HG02642 (cell line): ENCODE measurements at regions not wholly inside any gene's neighbourhood (a gene's known extent, or its start where the extent isn't known, plus 50 kb on each side); places are given as distances from the start of the nearest gene placed in this dataset.
"Not testable (repeated sequence)": the region's sequence is repeated elsewhere in the genome, so short reads cannot be mapped to it uniquely, and the experiment has no call there.

Source experiments
- ATAC-seq: cut with Tn5 transposase; IDR thresholded peaks from one replicate; pipeline ENCODE4 v1.9.1; 2021; ENCODE audit warnings: mild to moderate bottlenecking; ENCODE audit not compliant: unreplicated experiment, poor library complexity

DNA sequence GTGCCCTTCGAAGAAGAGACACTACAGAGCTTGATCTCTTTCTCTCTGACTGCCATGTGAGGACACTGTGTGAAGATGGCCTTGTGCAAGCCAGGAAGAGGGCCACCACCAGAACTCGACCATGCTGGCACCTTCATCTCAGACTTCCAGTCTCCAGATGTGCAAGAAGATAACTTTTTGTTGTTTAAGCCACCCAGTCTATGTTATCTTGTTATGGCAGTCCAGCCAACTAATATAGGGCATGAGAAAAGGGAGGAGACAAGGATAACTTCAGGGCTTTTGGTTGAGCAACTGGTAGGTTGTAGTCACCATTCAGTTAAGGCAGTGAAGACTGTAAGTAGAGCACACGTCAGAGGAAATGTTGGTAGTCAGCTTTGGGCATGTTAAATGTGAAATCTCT lies 515.5 kb downstream of the CSNK1G3 start:
- no peak for ATAC-seq

DNA sequence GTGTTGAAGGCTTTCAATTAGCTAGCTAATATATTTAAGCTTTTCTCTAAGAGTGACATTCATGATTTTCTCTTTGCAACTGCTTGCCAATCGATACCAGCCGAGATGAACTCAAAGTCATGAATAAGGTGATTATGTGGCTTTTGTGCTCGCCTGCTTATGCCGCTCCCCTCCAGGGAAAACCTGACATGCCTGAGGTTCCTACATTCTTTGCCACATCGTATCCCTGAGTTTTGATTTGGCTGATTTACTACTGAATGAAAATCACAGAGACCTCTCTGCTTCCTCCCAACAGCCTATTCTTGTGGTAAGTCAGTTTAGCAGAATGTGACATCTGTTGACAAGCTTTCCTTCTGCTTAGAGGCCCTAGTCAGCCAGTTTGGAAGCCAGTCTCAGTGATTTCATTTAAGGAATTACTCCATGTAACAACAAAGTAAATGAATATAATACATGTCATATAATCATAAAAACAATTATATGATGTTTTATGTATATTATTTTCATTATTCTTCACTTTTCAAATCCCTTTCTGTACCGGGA lies 513.4 kb downstream of the CSNK1G3 start:
- ATAC-seq = no peak

DNA sequence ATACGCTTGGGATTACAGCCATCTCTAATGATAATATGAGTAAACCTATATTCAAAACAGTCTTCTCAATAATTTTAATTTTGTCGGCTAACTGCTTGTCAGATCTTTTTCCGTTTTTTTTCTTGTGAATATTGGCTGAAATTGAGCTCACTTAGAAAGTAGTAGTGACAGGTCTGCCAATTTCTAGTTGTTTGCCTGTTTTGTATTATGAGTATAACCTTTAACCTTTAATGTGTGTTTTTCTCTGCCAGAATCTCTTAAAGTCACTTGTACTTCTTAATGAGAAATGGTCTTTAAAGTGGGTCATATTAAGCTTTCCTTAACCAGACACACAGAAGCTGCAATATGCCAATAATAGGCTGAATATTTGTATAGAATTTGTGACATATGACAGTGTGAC lies 511.0 kb downstream of the CSNK1G3 start:
- ATAC-seq = no peak

GRCh38 chr5:124021776-124022175 lies 509.8 kb downstream of the CSNK1G3 start:
- ATAC-seq = no peak

GRCh38 chr5:124021066-124021641 lies 509.2 kb downstream of the CSNK1G3 start:
- no peak for ATAC-seq

DNA sequence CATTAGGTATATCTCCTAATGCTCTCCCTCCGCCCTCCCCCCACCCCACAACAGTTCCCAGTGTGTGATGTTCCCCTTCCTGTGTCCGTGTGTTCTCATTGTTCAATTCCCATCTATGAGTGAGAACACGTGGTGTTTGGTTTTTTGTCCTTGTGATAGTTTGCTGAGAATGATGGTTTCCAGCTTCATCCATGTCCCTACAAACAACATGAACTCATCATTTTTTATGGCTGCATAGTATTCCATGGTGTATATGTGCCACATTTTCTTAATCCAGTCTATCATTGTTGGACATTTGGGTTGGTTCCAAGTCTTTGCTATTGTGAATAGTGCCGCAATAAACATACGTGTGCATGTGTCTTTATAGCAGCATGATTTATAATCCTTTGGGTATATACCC lies 505.3 kb downstream of the CSNK1G3 start:
- ATAC-seq = not testable (repeated sequence)

DNA sequence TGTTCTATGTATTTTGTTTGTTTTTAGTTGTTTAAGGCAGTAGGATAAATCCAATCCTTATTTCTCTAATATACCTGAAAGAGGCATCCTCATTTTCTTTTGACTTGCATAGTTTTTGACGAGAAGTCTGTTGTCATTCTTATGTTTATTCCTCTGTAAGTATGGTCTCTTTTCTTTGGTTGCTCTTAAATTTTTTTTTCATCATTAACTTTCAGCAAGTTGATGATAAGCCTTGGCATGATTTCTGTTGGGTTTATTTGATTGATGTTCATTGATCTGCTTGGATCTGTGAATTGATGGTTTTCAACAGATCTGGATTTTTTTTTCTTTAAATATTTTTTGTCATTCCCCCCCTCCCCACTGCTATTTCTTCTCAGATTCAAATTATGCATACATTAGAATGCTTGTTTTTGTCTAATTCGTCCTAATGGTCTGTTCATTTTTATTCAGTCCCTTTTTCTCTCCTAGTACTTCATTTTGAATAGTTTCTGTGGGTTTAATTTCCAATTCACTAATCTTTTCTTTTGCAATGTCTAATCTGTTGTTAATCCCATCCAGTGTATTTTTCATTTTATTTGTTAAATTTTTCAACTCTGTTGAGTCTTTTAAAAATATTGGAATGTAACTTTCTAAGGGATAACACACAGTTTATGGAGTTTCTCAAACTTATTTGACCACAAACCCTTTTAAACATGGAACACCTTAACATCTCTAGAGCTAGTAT lies 495.9 kb downstream of the CSNK1G3 start:
- ATAC-seq = no peak

DNA sequence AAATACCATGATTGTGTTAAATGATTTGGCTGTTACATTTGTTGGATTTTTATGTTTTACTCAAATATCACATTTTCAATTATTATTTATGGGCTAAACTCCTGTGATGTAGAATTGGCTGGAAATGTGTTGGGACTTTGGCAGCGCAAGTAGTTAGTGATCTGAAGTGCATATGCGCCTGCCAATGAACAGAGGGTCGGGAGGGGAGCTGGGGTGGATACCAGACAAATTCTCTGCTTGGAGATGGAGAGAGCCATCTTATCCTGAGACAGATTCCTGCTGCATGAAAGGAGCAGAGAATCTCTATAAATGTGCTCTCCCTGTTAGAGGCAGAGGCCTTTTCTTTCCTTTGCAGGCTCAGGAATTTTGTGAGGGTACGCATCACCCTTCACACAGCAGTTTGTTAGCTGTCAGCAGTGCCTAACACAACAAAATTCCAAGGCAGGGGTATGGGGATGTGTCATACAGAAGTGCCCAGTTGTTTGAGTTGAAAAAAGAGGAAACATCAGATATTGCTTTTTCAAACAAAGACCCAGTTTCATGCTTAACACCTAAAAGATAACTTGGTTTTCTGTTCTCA lies 489.1 kb downstream of the CSNK1G3 start:
- ATAC-seq = no peak

GRCh38 chr5:124000538-124000937 lies 488.6 kb downstream of the CSNK1G3 start:
- no peak for ATAC-seq

DNA sequence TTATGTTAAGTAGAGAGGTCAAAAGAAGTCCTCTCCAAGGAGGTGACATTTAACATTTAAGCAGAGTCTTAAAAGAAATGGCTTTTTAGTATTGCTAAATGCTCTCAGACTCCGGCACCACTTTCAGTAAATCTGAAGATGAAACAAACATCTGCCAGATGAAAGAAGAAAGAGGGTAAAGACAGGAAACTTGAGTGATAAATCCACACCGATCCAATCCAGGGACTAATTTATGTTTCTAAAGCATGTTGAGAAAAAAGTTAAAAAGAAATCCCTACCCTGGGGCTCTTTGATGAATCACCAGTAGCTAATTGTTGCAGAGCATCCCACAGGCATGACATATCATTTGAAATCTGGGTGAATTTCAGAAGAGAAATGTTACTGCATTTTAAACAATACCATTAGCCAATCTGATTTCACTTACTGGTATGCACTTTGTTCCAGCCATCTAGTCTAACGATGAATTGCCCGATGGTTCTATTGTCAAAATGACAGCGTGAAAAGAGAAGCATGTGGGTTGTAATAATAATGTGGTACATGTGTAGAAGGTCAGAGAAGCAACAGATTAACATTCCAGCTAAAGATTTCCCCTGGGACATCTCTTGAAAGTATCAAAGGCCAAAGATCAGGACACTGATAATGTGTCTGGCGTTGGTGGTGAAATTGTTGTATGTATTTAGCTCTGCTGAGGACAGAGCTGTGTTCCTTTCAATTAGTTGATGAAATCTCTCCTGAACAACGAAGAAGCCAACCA lies 485.7 kb downstream of the CSNK1G3 start:
- no peak for ATAC-seq

DNA sequence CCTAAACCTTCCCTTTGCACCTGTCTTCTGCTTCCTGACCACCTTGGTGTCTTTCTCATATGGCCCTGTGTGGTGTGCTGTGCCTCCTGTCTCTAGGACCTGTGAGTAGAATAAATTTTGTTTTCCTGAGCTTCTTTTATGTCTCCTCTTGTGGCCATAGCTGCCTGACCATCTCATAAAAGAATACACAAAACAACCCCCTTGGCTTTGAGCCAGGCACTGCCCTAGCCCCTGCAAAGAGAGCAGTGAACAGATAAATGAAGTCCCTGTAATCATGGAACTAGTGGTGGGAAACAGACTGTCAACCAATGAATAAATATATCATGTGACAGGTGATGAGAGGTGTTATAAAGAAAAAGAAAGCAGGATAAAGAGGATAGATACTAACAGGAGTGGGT lies 485.1 kb downstream of the CSNK1G3 start:
- no peak for ATAC-seq

DNA sequence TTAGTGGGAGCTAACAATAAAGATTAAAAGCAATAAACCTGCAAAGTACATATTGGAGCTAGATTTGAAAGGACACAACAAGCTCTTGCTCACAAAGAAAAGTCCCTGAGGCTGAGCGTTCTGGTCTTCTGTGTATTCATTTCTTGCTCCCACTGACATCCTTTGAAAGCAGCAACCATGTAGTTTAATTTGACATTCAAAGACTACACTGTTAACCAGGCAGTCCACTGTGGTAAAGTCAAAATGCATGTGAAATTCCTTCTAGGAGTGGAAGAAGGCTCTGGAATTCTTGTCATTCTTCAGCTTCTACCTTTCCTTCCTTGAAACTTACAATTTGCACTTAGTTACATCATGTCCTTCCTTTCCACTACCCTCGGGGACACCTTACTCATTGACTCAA lies 480.7 kb downstream of the CSNK1G3 start:
- no peak for ATAC-seq

GRCh38 chr5:123987956-123988355 lies 476.0 kb downstream of the CSNK1G3 start:
- ATAC-seq = no peak

- ATAC-seq = no peak
Measured at GRCh38 chr5:123976379-123977033, 464.5 kb downstream of the CSNK1G3 start.

- ATAC-seq = not testable (repeated sequence)
Measured at GRCh38 chr5:123975521-123975920, 463.5 kb downstream of the CSNK1G3 start.

GRCh38 chr5:123966781-123967180 lies 454.8 kb downstream of the CSNK1G3 start:
- no peak for ATAC-seq

DNA sequence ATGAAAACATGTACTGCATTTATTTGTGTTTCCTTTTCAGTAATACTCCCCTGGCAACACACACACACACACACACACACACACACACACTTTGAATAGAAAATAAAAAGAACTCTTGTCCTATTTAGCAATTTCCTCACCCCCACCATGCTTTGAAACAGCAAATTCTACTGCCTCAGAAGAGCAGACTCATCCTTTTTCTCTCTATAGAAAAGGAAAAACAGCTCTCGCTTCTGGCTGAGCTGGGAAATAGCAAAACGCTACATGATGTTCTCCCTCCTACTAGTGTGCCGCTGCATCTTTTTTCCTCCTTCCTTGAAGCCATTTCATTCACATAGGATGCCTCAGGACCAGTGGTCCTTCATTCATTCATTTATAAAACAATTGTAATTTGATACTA lies 453.6 kb downstream of the CSNK1G3 start:
- ATAC-seq = no peak

DNA sequence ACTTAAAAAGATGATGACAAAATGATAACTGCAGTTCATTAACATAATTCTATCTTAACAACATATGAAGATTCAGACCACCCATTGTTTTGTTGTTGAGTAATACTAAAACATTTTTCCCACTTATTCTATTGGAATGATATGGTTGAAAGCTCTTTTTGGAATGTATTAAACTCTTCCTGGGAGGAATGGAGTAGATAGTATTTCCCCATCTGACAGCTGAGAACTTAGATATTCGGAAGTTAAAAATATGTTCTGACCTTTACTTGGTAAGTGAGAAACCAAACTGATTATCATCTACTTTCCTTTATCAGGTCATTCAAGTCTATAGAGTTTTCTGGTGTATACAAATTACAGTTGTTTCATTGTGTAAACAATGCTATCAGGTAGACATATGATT lies 452.9 kb downstream of the CSNK1G3 start:
- no peak for ATAC-seq

DNA sequence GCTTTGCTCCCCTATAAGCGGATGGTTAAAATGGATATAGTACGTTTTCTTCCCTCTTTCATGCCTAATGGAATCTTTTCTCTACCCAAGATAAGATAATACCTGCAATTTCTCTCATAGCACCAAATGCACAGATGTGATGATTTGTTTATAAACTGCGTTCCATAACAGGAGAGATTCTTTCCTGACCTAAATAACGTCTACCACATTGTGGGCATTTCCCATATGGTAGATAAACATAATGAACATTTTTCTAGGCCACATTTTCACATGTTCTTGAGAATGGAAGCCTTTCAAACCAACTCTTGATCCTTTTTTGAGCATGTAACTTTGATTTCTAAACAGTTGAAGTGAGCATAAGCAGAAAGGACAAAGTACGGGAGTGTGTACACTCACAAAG lies 448.5 kb downstream of the CSNK1G3 start:
- no peak for ATAC-seq

DNA sequence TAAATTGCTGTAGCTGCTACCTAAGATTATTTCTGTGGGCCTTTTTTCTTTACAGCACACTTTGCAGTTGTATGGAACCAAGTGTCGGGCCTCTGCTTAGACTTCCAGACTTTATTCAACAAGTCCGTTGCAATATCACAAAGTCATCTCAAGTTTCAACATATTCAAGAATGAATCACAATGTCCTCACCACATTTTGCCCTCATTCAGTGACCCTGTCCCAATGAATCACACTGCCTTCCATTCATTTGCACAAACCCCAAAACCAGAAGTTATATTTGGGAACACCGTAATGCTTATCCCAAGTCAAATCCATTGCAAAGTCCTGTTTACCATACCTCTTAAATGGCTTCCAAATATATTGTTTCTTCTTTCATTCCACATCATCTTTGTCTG lies 439.6 kb downstream of the CSNK1G3 start:
- no peak for ATAC-seq
